Cardiac fibroblast (primary cell): ENCODE measurements at regions not wholly inside any gene's neighbourhood (a gene's known extent, or its start where the extent isn't known, plus 50 kb on each side); places are given as distances from the start of the nearest gene placed in this dataset.

Experiments
- DNase-seq, 2 donors: peaks; one replicate each; pipeline versions ENCODE4 v3.0.0 to v3.0.0-alpha.2; 2010; ENCODE audit warnings: low read depth in 2 of 2
- H3K4me3 ChIP-seq, 2 donors: replicated peaks in 1 of 2; 1 replicate in 1 of 2; 2 replicates in 1 of 2; pipeline ENCODE4 v1.5.1; 2011; ENCODE audit warnings: low read depth in 2 of 2, low read length in 2 of 2, mild to moderate bottlenecking in 2 of 2, moderate library complexity in 1 of 2
- TF ChIP-seq, protein P1 (sequence below): IDR thresholded peaks from one replicate; pipeline ENCODE4 v1.5.1; 2011; ENCODE audit warnings: low read depth, mild to moderate bottlenecking, low read length, inconsistent platforms

DNA sequence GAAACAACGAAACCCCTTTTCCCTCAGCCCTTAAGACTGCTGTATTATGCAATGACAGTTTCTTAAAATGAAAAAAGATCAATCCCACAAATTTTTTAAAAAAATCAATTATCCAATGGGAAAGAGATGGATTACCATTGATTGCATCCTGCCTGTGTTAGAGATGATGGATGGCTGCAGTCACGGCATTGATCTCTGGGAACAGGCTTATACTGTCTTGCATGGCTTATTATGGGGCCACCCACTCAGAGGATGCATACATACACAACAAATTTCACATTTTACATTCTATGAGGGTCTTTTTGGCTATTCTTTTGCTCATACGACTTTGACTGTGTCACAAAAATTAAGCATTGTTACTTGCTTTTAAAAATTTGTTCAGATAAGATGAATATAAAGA lies 724.3 kb downstream of the HDGFL1 start:
- TF ChIP-seq, protein P1, sequence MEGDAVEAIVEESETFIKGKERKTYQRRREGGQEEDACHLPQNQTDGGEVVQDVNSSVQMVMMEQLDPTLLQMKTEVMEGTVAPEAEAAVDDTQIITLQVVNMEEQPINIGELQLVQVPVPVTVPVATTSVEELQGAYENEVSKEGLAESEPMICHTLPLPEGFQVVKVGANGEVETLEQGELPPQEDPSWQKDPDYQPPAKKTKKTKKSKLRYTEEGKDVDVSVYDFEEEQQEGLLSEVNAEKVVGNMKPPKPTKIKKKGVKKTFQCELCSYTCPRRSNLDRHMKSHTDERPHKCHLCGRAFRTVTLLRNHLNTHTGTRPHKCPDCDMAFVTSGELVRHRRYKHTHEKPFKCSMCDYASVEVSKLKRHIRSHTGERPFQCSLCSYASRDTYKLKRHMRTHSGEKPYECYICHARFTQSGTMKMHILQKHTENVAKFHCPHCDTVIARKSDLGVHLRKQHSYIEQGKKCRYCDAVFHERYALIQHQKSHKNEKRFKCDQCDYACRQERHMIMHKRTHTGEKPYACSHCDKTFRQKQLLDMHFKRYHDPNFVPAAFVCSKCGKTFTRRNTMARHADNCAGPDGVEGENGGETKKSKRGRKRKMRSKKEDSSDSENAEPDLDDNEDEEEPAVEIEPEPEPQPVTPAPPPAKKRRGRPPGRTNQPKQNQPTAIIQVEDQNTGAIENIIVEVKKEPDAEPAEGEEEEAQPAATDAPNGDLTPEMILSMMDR, result no peak
- no peak overlapping the region for H3K4me3 ChIP-seq
- DNase-seq, result no peak

DNA sequence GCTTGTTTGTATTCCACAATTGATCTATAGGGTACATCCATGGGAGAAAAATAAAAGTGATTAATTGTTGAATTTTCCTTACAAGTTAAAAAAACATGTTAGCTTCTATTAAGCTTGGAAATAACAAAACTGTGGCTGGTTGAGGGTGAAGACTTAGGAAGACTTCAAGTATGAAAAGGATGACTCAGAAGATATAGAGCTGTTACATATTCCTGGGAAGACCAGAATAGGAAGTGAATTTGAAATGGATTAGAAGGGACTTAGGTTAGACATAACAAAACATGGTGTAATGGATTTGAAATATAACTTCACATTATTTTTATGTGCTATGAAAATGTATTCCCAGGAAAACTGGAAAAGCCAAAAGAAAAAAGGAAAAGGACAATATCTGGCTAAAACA lies 732.2 kb downstream of the HDGFL1 start:
- DNase-seq, result no peak
- TF ChIP-seq, protein P1, result no peak

DNA sequence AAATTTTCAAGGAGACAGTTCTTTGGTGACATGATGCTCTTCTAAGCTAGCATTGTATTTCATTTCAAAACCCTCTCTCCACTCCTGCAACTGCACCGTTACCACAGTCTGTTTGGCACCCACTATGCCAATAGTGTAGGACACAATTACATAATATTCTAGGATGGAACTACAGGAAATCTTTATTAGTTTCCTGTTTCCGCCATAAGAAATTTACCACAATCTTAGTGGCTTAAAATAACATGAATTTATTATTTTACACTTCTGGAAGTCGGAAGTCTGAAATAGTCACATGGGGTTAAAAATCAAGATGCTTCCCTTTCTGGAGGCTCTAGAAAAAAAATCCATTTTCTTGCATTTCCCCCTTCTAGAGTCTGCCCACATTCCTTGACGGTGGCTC lies 733.1 kb downstream of the HDGFL1 start:
- TF ChIP-seq, protein P1, result no peak
- DNase-seq, result no peak
- H3K4me3 ChIP-seq, result no peak overlapping the region

More for the DNA sequence above, 732.2 kb downstream of the HDGFL1 start:
- no peak overlapping the region for H3K4me3 ChIP-seq

DNA sequence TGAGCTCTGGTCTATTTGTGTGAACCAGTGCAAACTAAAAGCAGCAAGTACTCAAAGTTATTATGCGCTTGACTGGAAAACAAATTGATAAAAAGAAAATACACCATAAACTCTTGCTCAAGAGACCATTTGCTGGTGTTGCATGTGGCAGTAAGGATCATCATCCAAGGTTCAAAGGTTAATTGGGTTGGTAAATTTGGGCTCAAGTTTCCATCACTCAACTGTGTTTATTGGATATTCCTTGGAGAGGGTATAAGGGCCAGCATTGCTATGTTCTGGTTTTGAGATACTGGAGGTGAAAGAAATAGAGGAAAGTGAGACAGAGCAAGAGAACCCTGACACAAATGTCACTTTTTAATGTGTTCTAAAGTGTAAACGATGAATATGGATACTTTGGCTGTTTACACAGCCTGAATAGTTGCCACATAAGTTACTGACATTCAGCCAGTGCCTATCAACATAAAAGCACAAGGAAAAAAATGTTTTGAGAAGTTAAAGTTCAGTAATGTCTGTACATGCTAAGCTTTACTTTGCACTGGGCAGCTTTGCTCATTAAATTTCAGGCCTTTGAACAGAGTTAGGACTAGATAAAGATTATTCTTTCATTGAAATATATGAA lies 736.1 kb downstream of the HDGFL1 start:
- H3K4me3 ChIP-seq, result no peak overlapping the region
- TF ChIP-seq, protein P1, result no peak
- DNase-seq, result no peak

DNA sequence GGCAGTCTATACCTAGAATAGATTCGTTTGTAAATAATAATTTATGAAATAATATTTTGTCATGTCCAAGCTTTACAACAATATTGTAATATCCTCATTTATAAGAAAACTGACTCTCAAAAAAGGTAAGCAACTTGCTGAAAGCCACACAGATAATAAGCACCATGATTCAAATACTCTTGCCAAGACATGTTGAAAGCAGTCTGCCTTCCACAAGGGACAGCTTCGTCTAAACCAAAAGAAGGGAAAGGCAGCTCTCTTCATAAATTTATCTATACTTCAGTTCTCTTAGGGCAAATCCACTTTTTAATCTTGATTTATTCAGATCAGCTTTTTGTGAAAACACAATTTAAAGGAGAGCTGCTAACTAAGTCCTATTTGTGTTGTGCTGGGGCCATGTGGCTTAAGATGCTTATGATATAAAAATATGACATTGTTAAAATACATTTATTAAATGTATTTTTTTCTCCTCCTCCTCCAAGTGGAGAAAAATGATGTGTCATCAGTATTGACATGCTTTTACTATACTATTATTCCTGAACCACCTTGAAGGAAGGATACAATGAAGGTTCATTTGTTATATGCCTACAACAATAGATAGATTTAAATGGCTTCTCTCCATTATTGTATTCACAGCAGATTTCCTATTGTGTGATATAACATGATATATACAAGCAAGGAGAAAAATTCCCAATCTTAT lies 737.0 kb downstream of the HDGFL1 start:
- TF ChIP-seq, protein P1, result no peak
- no peak for DNase-seq
- no peak overlapping the region for H3K4me3 ChIP-seq

DNA sequence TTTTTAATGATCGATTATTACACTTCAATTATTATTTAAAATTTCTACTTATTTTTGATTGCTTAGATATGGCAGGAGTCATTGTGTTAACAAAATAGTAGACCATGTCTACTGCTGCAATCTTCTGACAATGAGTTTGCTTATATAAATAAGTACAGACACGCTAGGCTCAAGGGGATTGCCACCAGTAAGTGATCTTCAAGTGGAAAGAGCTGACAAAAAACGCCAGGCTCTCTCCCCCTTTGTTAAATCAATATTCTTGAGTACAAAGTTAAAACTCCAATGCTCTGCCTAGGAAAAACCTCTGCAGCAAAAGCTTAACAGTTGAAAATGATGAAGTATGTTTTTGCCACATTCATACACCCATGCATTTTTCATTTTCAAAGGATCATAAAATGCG lies 738.1 kb downstream of the HDGFL1 start:
- no peak for DNase-seq
- TF ChIP-seq, protein P1, result no peak
- no peak overlapping the region for H3K4me3 ChIP-seq

DNA sequence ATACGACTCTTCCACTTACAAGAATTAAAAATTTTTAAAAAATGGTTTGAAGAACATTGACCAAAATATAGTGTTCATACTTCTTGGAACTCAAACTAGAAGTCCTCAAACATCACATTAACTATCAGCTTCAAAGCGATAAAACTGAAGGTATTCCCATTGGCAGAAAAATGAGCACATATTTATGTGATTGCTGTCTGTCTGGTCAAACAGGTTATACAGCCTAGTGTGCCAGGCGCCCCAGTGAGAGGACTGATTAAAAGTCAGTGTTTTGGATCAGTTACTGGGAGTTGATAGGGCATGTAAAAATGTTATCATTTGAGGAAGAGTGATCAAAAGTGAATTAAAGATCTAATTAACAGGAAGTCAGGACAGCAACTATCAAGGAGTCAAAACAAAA lies 738.8 kb downstream of the HDGFL1 start:
- no peak overlapping the region for H3K4me3 ChIP-seq
- TF ChIP-seq, protein P1, result no peak
- DNase-seq, result no peak
